Adrenal gland (tissue), 5 donors: ENCODE measurements at regions not wholly inside any gene's neighbourhood (a gene's known extent, or its start where the extent isn't known, plus 50 kb on each side); places are given as distances from the start of the nearest gene placed in this dataset.

Source experiments
- POLR2A ChIP-seq, 2 donors: fragments of 450-650 bp; IDR thresholded peaks; one replicate each; pipeline ENCODE4 v1.6.1; 2017; ENCODE audit warnings: antibody characterized with exemption in 2 of 2, mild to moderate bottlenecking in 2 of 2, moderate library complexity in 1 of 2
- TF ChIP-seq, protein P1 (sequence below), 6 experiments: fragments of 450-650 bp in 4 of 6; fragments of 200-600 bp in 2 of 6; sonication (generic) in 1 of 6; IDR thresholded peaks; 1 replicate in 5 of 6; 2 replicates in 1 of 6; pipeline versions ENCODE4 v1.5.1 to v1.8.0; 2016 to 2021; ENCODE audit warnings: antibody characterized with exemption in 6 of 6, mild to moderate bottlenecking in 2 of 6, moderate library complexity in 1 of 6
- donor health status: DM: no; HTN: no; CAD: no.

DNA sequence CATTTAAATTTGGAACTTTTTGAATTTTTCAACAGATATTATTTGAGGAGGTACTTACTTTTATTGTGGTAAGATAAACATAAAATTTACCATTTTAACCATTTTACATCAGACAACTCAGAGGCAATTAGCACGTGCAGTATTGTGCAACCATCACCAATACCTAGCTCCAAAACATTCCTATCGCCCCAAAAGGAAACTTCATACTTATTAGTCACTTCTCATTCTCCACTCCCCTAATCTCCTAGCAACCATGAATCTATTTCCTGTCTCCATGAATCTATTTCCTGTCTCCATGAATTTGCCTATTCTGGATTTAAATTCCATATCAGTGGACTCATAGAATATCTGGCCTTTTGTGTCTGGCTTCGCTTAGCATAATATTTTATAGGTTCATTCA lies 69.9 kb upstream of the FAM136A start:
- TF ChIP-seq, protein P1, sequence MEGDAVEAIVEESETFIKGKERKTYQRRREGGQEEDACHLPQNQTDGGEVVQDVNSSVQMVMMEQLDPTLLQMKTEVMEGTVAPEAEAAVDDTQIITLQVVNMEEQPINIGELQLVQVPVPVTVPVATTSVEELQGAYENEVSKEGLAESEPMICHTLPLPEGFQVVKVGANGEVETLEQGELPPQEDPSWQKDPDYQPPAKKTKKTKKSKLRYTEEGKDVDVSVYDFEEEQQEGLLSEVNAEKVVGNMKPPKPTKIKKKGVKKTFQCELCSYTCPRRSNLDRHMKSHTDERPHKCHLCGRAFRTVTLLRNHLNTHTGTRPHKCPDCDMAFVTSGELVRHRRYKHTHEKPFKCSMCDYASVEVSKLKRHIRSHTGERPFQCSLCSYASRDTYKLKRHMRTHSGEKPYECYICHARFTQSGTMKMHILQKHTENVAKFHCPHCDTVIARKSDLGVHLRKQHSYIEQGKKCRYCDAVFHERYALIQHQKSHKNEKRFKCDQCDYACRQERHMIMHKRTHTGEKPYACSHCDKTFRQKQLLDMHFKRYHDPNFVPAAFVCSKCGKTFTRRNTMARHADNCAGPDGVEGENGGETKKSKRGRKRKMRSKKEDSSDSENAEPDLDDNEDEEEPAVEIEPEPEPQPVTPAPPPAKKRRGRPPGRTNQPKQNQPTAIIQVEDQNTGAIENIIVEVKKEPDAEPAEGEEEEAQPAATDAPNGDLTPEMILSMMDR (IDR thresholded peaks at IDR 0.05): no peak
- TF ChIP-seq POLR2A (IDR thresholded peaks at IDR 0.05): no peak
